Heart left ventricle (tissue), 16 donors: ENCODE measurements at regions not wholly inside any gene's neighbourhood (a gene's known extent, or its start where the extent isn't known, plus 50 kb on each side); places are given as distances from the start of the nearest gene placed in this dataset.

ENCODE experiments used
- ATAC-seq, 4 donors: fragments of 200-7000 bp; cut with Tn5 transposase; one replicate each; pipeline ENCODE4 v1.9.1; 2020 to 2022; ENCODE audit warnings: moderate library complexity in 4 of 4, mild to moderate bottlenecking in 3 of 4, moderate number of reproducible peaks in 1 of 4
- DNase-seq, 5 donors: peaks; one replicate each; pipeline ENCODE4 v3.0.0-alpha.2; 2020
- H3K27ac ChIP-seq, 12 donors: fragments of 200-600 bp; sonication (generic) in 4 of 12; one replicate each; pipeline versions ENCODE4 v1.5.0 to v1.8.0; 2016 to 2022; ENCODE audit warnings: mild to moderate bottlenecking in 2 of 12
- H3K27me3 ChIP-seq, 9 donors: fragments of 200-600 bp; sonication (generic) in 2 of 9; one replicate each; pipeline versions ENCODE4 v1.5.1 to v1.8.0; 2016 to 2022; ENCODE audit warnings: mild to moderate bottlenecking in 3 of 9
- H3K36me3 ChIP-seq, 9 donors: fragments of 200-600 bp; sonication (generic) in 2 of 9; one replicate each; pipeline versions ENCODE4 v1.5.0 to v1.8.0; 2018 to 2022; ENCODE audit warnings: mild to moderate bottlenecking in 2 of 9
- H3K4me1 ChIP-seq, 12 donors: fragments of 200-600 bp; sonication (generic) in 4 of 12; one replicate each; pipeline versions ENCODE4 v1.5.0 to v1.8.0; 2016 to 2022; ENCODE audit warnings: mild to moderate bottlenecking in 3 of 12
- H3K4me3 ChIP-seq, 12 donors: fragments of 200-600 bp; sonication (generic) in 4 of 12; one replicate each; pipeline versions ENCODE4 v1.5.0 to v1.8.0; 2017 to 2022; ENCODE audit warnings: mild to moderate bottlenecking in 9 of 12, moderate library complexity in 4 of 12
- H3K9me3 ChIP-seq, 12 donors: fragments of 200-600 bp; sonication (generic) in 4 of 12; one replicate each; pipeline versions ENCODE4 v1.5.0 to v1.8.0; 2016 to 2022; ENCODE audit warnings: mild to moderate bottlenecking in 1 of 12
- CTCF ChIP-seq, 12 donors: fragments of 200-600 bp; sonication (generic) in 4 of 12; IDR thresholded peaks; one replicate each; pipeline versions ENCODE4 v1.5.0 to v1.8.0; 2018 to 2022; ENCODE audit warnings: antibody characterized with exemption in 12 of 12, mild to moderate bottlenecking in 5 of 12
- POLR2A ChIP-seq, 2 donors: fragments of 450-650 bp; IDR thresholded peaks; one replicate each; pipeline ENCODE4 v1.6.1; 2017; ENCODE audit warnings: antibody characterized with exemption in 2 of 2, mild to moderate bottlenecking in 2 of 2, moderate library complexity in 2 of 2
- WGBS, 4 donors: extraction: QIAGEN DNeasy Blood & Tissue Kit in 2 of 4; methylation state at CpG; one replicate each; pipeline versions ENCODE4 v1.1.5 to v1.1.7; 2013 to 2018; 5-methylcytosine and 5-hydroxymethylcytosine counted together
- intact Hi-C, 10 donors: fragments of 100-400 bp; cut with DNase I; formaldehyde crosslinking; loops; one replicate each; pipeline versions ENCODE4 v1.11.1 to v1.14.2; 2022
- donor health status: ischemic (EF 13 %, LVEDD 7.1; RV severe dilation, severe dysfunction).
- donor health status: healthy with polysubstance abuse.
- donor health status: DM: no; HTN: yes; CAD: no.
- donor health status: DM: no; HTN: no; CAD: no.
- donor health status: ischemic (EF 25% LVEDD 6.9; RV normal size, moderate dysfunction).
- donor health status: ischemic (EF 25% LVEDD 5.7; RV mildly dilated, moderate dysfunction).
- donor health status: healthy.
- donor health status: DM: yes; HTN: yes; CAD: no.
- donor health status: ischemic (EF 35%, LVEDD 5.7; RV mildly dilated, moderate dysfunction).
- donor health status: nonischemic (EF 11% LVEDD 7.7; RV severe dilation, severe dysfunction).
- donor health status: DM: yes; HTN: yes; CAD: no.
- donor health status: PGD.
- donor health status: ischemic (EF 29% LVEDD 5.4; RV normal size, mild dysfunction).
- donor health status: nonischemic (EF 23%, LVEDD 6.1; RV moderate dilation, normal function).

DNA sequence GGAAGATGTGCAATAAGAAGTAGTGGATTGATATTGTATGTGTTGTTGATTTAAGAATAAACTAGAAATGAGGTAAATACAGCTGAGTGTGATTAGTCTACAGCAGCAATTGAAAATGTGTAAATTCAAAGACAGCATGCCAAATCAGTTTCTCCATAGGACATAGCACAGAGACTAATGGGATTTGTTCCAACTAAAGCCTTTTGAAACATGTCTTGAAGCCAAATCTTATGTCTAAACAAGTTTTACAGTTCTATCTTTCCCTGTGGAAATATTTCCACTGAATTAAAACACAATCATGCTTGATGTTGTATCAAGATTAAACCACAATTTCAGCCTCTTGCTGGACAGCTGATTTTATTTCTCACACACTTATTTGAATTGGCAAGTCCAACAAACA lies 497.4 kb upstream of the FAM47C start:
- no peak overlapping the region for H3K27ac ChIP-seq
- no peak overlapping the region for H3K4me3 ChIP-seq
- no peaks in the 10 kb centered on the region for H3K36me3 ChIP-seq
- TF ChIP-seq CTCF (IDR thresholded peaks at IDR 0.05) (no peak), POLR2A (IDR thresholded peaks at IDR 0.05) (no peak)
- no peaks in the 10 kb centered on the region for H3K27me3 ChIP-seq
- intact Hi-C loops: no loop called here
- ATAC-seq (no peak), DNase-seq (no peak)
- H3K9me3 ChIP-seq: peaks cover 0 to 42% (median 6%) of the 10 kb centered on the region in 12 donors
- no peaks in the 10 kb centered on the region for H3K4me1 ChIP-seq

DNA sequence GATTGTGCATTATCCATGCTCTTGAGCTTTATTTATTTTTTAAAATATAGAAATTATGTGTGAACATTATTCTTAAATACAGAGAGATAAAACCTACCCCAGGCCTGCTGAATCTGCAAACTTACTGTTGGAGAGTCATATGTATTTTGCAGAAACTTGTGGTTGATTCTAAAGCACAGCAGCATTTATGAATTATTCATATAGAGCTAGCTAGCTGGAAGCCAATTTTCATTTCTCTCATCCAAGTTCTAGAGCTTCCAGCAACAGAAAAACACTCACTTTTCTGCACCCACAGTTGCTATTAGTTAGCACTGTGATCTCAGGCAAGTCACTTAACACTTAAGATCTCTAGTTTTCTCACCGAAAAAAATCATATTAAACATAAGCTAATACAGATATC lies 479.5 kb upstream of the FAM47C start:
- ATAC-seq (no peak), DNase-seq (no peak)
- 58 to 80% (median 77%) methylated on average over 1 of the region's 1 CpG for WGBS, 4 donors
- H3K4me1 ChIP-seq: no peaks in the 10 kb centered on the region
- TF ChIP-seq CTCF (IDR thresholded peaks at IDR 0.05) (no peak), POLR2A (IDR thresholded peaks at IDR 0.05) (no peak)
- no peaks in the 10 kb centered on the region for H3K27me3 ChIP-seq
- no peaks in the 10 kb centered on the region for H3K36me3 ChIP-seq
- intact Hi-C loops: no loop called here
- no peak overlapping the region for H3K27ac ChIP-seq
- H3K9me3 ChIP-seq: no peaks in the 10 kb centered on the region
- H3K4me3 ChIP-seq: no peak overlapping the region

DNA sequence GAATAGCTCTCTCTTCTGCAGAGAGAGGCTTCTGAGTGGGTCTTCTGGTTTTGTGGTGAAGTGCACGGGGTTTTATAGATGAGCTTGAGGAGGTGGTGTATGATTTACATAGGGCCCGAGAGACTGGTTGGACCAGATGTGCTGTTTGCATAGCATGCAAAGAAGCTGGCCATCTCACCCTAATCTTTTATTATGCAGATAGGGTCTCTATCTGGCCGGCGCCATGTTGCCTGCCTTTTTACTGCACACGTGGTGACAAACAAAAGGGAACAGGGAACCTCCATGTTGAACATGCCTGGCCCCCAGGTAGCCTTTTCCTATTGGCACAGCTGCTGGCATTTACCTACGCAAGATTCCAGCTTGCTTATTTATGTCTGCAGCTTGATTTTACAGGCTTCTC lies 473.3 kb upstream of the FAM47C start:
- 62 to 80% (median 73%) methylated on average over 6 of the region's 6 CpGs for WGBS, 4 donors
- Histone ChIP-seq H3K9me3 (no peaks in the 10 kb centered on the region), H3K36me3 (no peaks in the 10 kb centered on the region), H3K27ac (no peak overlapping the region), H3K4me1 (no peaks in the 10 kb centered on the region), H3K27me3 (no peaks in the 10 kb centered on the region), H3K4me3 (no peak overlapping the region)
- TF ChIP-seq POLR2A (IDR thresholded peaks at IDR 0.05) (no peak), CTCF (IDR thresholded peaks at IDR 0.05) (no peak)
- intact Hi-C loops: no loop called here
- DNase-seq (peak in 1 of 5 donors; percentile 1), ATAC-seq (no peak)

DNA sequence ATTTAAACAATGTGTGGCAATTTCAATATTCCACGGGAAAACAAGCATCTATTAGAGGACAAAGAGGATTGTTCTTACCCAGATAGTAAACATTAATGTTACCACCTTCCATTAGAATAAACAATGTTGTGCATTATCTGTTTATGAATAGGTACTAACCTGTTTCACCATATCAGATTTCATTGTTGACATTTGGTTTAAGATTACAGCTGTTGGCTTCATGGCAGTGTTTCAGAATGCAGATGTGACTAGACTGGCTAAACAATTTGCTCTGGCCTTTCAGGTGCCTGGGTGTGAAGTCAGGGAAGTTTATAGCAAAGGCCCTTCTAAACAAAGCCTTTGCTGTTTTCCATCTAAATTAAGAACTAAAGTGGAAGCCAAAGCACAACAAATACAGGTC lies 464.7 kb upstream of the FAM47C start:
- no peaks in the 10 kb centered on the region for H3K9me3 ChIP-seq
- no peaks in the 10 kb centered on the region for H3K4me1 ChIP-seq
- intact Hi-C loops: no loop called here
- no peak overlapping the region for H3K4me3 ChIP-seq
- no peaks in the 10 kb centered on the region for H3K36me3 ChIP-seq
- TF ChIP-seq POLR2A (IDR thresholded peaks at IDR 0.05): no peak
- TF ChIP-seq CTCF (IDR thresholded peaks at IDR 0.05): no peak
- ATAC-seq: no peak
- no peak for DNase-seq
- H3K27me3 ChIP-seq: peaks cover 0 to 5% (median 0%) of the 10 kb centered on the region in 9 donors
- H3K27ac ChIP-seq: no peak overlapping the region
- 35 to 77% (median 56%) methylated on average over 1 of the region's 1 CpG for WGBS, 4 donors
